ENCODE measurements at regions not wholly inside any gene's neighbourhood (a gene's known extent, or its start where the extent isn't known, plus 50 kb on each side); places are given as distances from the start of the nearest gene placed in this dataset.

GRCh38 chr12:98352218-98352811 is 163.1 kb upstream of the TMPO start:
- TF ChIP-seq CTCF (IDR thresholded peaks at IDR 0.05) = no peak
- no peak for TF ChIP-seq EZH2 (IDR thresholded peaks at IDR 0.05)
